Epithelial cell of proximal tubule (primary cell): ENCODE measurements at regions not wholly inside any gene's neighbourhood (a gene's known extent, or its start where the extent isn't known, plus 50 kb on each side); places are given as distances from the start of the nearest gene placed in this dataset.

ENCODE experiments used
- DNase-seq: peaks from one replicate; pipeline ENCODE4 v3.0.0-alpha.2; 2011; ENCODE audit warnings: low read depth
- H3K4me3 ChIP-seq: 2 replicates; pipeline ENCODE4 v1.5.1; 2011; ENCODE audit warnings: low read depth, mild to moderate bottlenecking, low read length
- TF ChIP-seq, protein P1 (sequence below): conservative IDR thresholded peaks from 2 replicates; pipeline ENCODE4 v1.5.1; 2012; ENCODE audit warnings: low read depth, mild to moderate bottlenecking, low read length

DNA sequence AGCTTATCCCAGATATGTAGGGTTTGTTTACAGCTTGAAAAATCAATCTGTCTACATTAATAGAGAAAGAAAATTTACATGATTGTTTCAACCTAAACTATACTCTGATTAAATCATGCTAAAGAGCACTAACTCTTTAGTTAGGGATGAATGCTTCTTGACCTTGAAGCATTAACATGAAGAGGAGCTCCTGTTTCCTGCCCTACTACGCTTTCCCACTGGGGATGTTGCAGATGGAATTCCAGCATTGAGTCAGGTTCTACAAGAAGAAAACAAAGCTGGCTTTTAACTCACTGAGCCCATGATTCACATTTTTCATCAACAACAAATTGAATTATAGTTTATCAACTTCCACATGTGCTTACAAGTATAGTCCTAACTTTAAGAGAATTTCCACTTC, 471.3 kb downstream of the TMEM232 start:
- no peak overlapping the region for H3K4me3 ChIP-seq
- no peak for DNase-seq
- TF ChIP-seq, protein P1, sequence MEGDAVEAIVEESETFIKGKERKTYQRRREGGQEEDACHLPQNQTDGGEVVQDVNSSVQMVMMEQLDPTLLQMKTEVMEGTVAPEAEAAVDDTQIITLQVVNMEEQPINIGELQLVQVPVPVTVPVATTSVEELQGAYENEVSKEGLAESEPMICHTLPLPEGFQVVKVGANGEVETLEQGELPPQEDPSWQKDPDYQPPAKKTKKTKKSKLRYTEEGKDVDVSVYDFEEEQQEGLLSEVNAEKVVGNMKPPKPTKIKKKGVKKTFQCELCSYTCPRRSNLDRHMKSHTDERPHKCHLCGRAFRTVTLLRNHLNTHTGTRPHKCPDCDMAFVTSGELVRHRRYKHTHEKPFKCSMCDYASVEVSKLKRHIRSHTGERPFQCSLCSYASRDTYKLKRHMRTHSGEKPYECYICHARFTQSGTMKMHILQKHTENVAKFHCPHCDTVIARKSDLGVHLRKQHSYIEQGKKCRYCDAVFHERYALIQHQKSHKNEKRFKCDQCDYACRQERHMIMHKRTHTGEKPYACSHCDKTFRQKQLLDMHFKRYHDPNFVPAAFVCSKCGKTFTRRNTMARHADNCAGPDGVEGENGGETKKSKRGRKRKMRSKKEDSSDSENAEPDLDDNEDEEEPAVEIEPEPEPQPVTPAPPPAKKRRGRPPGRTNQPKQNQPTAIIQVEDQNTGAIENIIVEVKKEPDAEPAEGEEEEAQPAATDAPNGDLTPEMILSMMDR = no peak

DNA sequence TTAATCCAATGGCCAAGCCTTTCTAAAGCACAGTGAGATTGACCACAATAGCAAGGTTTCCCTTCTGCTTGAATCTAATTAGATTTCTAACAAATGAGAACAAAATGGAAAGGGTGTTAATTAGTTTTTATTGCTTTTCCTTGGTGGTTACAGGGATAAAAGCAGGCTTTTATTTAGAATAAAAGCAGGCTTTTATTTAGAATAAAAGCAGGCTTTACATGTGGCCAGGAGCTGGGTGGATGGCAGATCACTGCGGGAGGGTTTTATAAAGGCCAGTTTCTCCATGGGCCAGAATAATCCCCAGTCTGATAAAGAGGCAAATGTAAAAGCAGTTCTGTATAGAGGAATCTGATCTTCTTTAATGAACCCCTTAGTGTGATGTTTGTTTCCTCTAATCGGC, 470.2 kb downstream of the TMEM232 start:
- no peak overlapping the region for H3K4me3 ChIP-seq
- DNase-seq = no peak
- TF ChIP-seq, protein P1 = no peak

DNA sequence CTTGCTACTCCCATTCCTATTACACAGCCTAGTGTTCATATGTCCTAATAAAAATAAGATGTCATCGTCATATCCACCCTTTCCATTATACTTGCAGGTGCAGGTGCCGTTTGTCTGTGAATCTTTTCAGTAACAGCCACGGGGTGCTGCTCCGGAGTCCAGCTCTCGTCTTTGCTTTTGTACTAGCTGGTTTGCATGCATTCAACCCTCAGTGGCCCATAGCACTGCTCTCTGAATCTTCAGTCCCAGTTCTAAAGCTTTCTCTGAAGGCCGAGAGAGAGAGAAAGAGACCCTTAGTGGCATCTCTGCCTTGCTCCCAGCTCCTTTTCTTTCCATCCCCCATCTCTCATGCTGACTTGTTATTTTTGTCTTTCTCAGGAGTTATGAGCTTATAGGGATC, 468.5 kb downstream of the TMEM232 start:
- no peak for DNase-seq
- H3K4me3 ChIP-seq = no peak overlapping the region
- TF ChIP-seq, protein P1 = no peak

DNA sequence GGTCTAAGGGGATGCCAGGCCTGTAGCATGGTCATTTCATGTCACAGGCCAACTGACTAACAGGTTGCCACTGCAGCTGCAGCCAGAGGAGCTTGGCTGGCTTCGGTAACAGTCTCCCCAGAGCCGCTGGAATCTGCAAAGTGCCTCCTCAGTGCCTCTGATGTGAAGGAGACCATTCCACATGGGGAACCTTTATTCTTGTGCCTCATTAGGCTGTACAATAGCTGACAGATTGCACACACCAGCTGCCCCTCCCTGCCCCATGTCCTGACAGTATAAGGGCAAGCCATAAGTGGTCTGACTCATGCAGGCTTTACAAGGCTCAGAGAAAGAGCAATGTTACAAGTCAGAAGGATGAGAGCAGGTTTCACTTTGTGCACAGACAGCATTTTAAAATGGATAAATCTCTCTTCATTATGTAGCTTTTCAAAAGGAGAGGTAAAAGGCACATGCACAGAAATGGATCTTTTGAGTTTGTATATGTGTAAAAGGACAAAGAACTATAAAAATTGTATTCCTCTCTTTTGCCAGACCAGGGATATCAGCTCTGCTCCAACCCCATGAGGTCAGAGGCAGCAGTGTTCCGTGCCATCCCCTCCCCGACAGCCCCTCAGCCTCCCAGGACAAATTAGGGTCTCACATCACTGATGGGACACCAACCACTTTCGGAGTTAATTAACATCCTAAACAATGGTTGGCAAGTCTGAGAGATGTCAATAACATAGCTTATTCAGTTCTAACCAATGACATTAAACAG, 467.8 kb downstream of the TMEM232 start:
- H3K4me3 ChIP-seq = no peak overlapping the region
- TF ChIP-seq, protein P1 = no peak
- peak; percentile 6 for DNase-seq

DNA sequence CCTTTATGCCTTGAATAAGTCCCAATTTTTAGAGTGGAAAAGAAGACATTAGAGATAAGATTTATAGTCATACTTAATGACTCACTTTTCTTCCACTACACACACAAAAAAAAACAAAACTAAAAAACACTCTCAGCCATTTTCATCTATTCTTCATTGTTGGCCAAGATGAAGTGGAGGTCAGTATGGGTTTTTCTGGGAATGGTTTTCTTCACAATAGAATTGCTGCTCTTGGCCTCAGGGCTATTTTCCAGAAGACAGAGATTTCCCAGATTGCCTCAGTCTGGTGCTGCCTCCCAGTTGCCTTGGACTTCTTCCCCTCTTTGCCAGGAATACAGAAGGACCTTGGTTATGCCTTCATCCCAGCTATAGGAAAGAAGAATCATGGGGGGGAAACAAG, 463.7 kb downstream of the TMEM232 start:
- no peak overlapping the region for H3K4me3 ChIP-seq
- no peak for DNase-seq
- TF ChIP-seq, protein P1 = no peak

DNA sequence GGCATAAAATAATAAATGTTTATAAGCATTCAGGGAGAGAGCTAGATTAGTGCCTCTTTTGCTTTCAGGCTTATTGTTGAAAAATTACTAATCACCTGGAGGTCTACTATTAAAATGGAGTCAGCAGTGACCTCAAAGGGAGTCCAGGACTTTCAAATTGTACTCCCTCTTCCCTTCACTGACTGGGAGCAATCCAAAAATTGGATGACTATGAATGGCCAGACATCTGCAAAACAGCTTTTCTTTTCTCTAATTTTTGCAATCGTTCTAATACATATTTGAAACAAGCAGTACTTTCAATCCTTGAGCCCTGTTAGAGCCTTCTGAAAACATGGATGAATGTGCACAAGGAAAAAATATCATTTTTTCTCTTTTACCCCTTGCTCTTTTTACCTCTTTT, 461.8 kb downstream of the TMEM232 start:
- TF ChIP-seq, protein P1 = no peak

DNA sequence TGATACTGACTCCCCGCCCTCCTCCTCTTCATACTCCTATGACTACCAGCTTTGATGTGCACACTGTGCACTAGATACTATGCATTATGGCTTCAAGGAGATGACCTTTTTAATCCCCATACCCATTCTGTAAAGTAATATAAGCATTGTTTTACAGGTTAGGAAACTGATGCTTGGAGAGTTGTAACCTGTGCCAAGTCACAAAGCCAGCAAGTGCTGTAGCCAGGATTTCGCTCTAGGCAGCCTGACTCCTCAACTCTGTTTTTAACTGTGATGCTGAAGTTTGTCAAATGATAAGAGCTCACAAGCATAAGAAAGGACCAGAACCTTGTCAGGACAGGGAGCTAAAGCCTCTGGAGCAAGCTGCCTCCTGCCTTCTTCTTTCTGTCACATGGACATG, 461.3 kb downstream of the TMEM232 start:
- TF ChIP-seq, protein P1 = no peak
- no peak for DNase-seq

More for the DNA sequence above, 461.8 kb downstream of the TMEM232 start:
- no peak overlapping the region for H3K4me3 ChIP-seq
- no peak for DNase-seq

More for the DNA sequence above, 461.3 kb downstream of the TMEM232 start:
- H3K4me3 ChIP-seq = no peak overlapping the region
